NCI-H748 treated with DMSO at 0.1 percent for 48 hours (cell line): ENCODE measurements at regions not wholly inside any gene's neighbourhood (a gene's known extent, or its start where the extent isn't known, plus 50 kb on each side); places are given as distances from the start of the nearest gene placed in this dataset.

Experiments used
- DNase-seq: peaks from one replicate; lab custom pipeline; 2025; lab: John Stamatoyannopoulos, UW

GRCh38 chrX:6906608-6907007 lies 240.9 kb upstream of the STS start:
- DNase-seq: no peak

- DNase-seq: no peak
Observed at GRCh38 chrX:6904156-6904555, 243.4 kb upstream of the STS start.

GRCh38 chrX:6898371-6898770 lies 249.1 kb upstream of the STS start:
- DNase-seq: no peak

- no peak for DNase-seq
Observed at GRCh38 chrX:6891404-6891803, 256.1 kb upstream of the STS start.

- no peak for DNase-seq
Observed at GRCh38 chrX:6890544-6891261, 256.8 kb upstream of the STS start.

GRCh38 chrX:6885909-6886308 lies 261.6 kb upstream of the STS start:
- DNase-seq: no peak

- DNase-seq: no peak
Observed at GRCh38 chrX:6885396-6885795, 262.1 kb upstream of the STS start.

GRCh38 chrX:6861456-6861855 lies 286.1 kb upstream of the STS start:
- no peak for DNase-seq

- no peak for DNase-seq
Observed at GRCh38 chrX:6857749-6858148, 289.8 kb upstream of the STS start.

GRCh38 chrX:6856471-6856870 lies 291.0 kb upstream of the STS start:
- no peak for DNase-seq

- no peak for DNase-seq
Observed at GRCh38 chrX:6852869-6853268, 294.6 kb upstream of the STS start.

GRCh38 chrX:6852121-6852520 lies 295.4 kb upstream of the STS start:
- no peak for DNase-seq

GRCh38 chrX:6851140-6851539 lies 296.4 kb upstream of the STS start:
- no peak for DNase-seq

GRCh38 chrX:6849716-6850414 lies 297.6 kb upstream of the STS start:
- DNase-seq: no peak

- DNase-seq: no peak
Observed at GRCh38 chrX:6832619-6833018, 297.7 kb upstream of the VCX3A start.

- no peak for DNase-seq
Observed at GRCh38 chrX:6826856-6827255, 291.9 kb upstream of the VCX3A start.

GRCh38 chrX:6821730-6822129 lies 286.8 kb upstream of the VCX3A start:
- DNase-seq: peak; percentile 14

- no peak for DNase-seq
Observed at GRCh38 chrX:6813836-6814370, 279.0 kb upstream of the VCX3A start.

GRCh38 chrX:6812087-6812486 lies 277.2 kb upstream of the VCX3A start:
- no peak for DNase-seq

GRCh38 chrX:6810776-6811175 lies 275.9 kb upstream of the VCX3A start:
- no peak for DNase-seq

GRCh38 chrX:6803607-6804006 lies 268.7 kb upstream of the VCX3A start:
- DNase-seq: no peak

- no peak for DNase-seq
Observed at GRCh38 chrX:6793000-6793399, 258.1 kb upstream of the VCX3A start.

- DNase-seq: no peak
Observed at GRCh38 chrX:6783912-6784311, 249.0 kb upstream of the VCX3A start.

GRCh38 chrX:6782831-6783230 lies 247.9 kb upstream of the VCX3A start:
- no peak for DNase-seq
